ENCODE measurements at regions not wholly inside any gene's neighbourhood (a gene's known extent, or its start where the extent isn't known, plus 50 kb on each side); places are given as distances from the start of the nearest gene placed in this dataset.

GRCh38 chr1:70760154-70760553 is 287.5 kb downstream of the PTGER3 start:
- DNase-seq (ENCODE audit: low spot score), result no peak
- Histone ChIP-seq H3K14ac (ENCODE audit: low read length) (no peak overlapping the region), H3K9me3 (replicated peaks in 1 of 2; ENCODE audit: control insufficient read depth in 2 of 2, insufficient read depth in 1 of 2, low read depth in 1 of 2, low read length in 2 of 2) (no peaks in the 10 kb centered on the region), H3K4me2 (ENCODE audit: insufficient read depth, low read length, poor library complexity, severe bottlenecking) (no peak overlapping the region), H4K91ac (ENCODE audit: low read depth, low read length, poor library complexity) (no peak overlapping the region), H3K27me3 (ENCODE audit: control insufficient read depth in 3 of 3, insufficient read depth in 3 of 3, low read depth in 1 of 3, low read length in 3 of 3) (no peaks in the 10 kb centered on the region), H2BK5ac (ENCODE audit: low read length) (no peak overlapping the region), H2BK15ac (ENCODE audit: low read length) (no peak overlapping the region), H3K18ac (ENCODE audit: low read length) (no peak overlapping the region), H3K79me1 (ENCODE audit: low read depth, low read length) (no peaks in the 10 kb centered on the region), H3K27ac (replicated peaks; ENCODE audit: low read length) (no peak overlapping the region), H3K36me3 (replicated peaks in 1 of 2; ENCODE audit: control insufficient read depth in 2 of 2, insufficient read depth in 2 of 2, low read length in 2 of 2) (no peaks in the 10 kb centered on the region), H3K4me3 (ENCODE audit: low read length in 2 of 2) (no peak overlapping the region), H2AK5ac (ENCODE audit: low read depth, low read length) (no peak overlapping the region), H3K4ac (ENCODE audit: low read length) (no peak overlapping the region), H4K8ac (ENCODE audit: low read depth, low read length) (no peak overlapping the region), H3K9ac (ENCODE audit: low read depth, low read length, poor library complexity) (no peak overlapping the region), H2BK12ac (ENCODE audit: low read length) (no peak overlapping the region), H3K4me1 (ENCODE audit: control insufficient read depth in 2 of 2, insufficient read depth in 1 of 2, low read depth in 1 of 2, low read length in 2 of 2) (no peaks in the 10 kb centered on the region), H2BK120ac (ENCODE audit: low read depth, low read length) (no peak overlapping the region), H2AFZ (ENCODE audit: low read length) (no peak overlapping the region), H3K23ac (ENCODE audit: low read depth, low read length, poor library complexity) (no peak overlapping the region)
- no CpG with 5 or more reads among the region's 2 CpGs for WGBS, 2 donors (ENCODE audit: extremely low coverage in 2 of 2, insufficient read length in 2 of 2, insufficient replicate concordance in 1 of 2)

DNA sequence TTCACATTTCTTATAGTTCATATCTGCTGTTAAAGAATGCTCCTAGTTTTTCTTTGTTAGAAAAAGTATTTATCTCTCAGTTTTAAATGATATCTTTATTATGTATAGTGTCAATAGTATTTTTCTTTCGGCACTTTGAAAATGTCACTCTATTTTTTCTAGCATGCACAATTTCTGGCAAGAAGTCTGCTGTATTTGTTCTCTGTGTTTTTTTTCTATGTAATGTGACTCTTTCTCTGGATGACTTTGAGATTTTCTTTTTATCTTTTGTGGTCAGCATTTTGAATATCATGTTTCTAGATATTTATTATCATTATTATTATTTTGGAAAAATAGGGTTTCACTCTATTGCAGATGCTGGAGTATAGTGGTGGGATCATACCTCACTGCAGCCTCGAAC is 285.2 kb downstream of the PTGER3 start:
- no peak overlapping the region for H3K4ac ChIP-seq (ENCODE audit: low read length)
- no peak overlapping the region for H2BK15ac ChIP-seq (ENCODE audit: low read length)
- no peak for DNase-seq (ENCODE audit: low spot score)
- no peak overlapping the region for H2BK5ac ChIP-seq (ENCODE audit: low read length)
- no peak overlapping the region for H2BK120ac ChIP-seq (ENCODE audit: low read depth, low read length)
- H4K91ac ChIP-seq (ENCODE audit: low read depth, low read length, poor library complexity), result no peak overlapping the region
- H3K36me3 ChIP-seq (replicated peaks in 1 of 2; ENCODE audit: control insufficient read depth in 2 of 2, insufficient read depth in 2 of 2, low read length in 2 of 2), result no peaks in the 10 kb centered on the region
- no peaks in the 10 kb centered on the region for H3K4me1 ChIP-seq (ENCODE audit: control insufficient read depth in 2 of 2, insufficient read depth in 1 of 2, low read depth in 1 of 2, low read length in 2 of 2)
- no peaks in the 10 kb centered on the region for H3K27me3 ChIP-seq (ENCODE audit: control insufficient read depth in 3 of 3, insufficient read depth in 3 of 3, low read depth in 1 of 3, low read length in 3 of 3)
- H2AK5ac ChIP-seq (ENCODE audit: low read depth, low read length), result no peak overlapping the region
- no peak overlapping the region for H2AFZ ChIP-seq (ENCODE audit: low read length)
- no peak overlapping the region for H3K4me2 ChIP-seq (ENCODE audit: insufficient read depth, low read length, poor library complexity, severe bottlenecking)
- no peaks in the 10 kb centered on the region for H3K9me3 ChIP-seq (replicated peaks in 1 of 2; ENCODE audit: control insufficient read depth in 2 of 2, insufficient read depth in 1 of 2, low read depth in 1 of 2, low read length in 2 of 2)
- WGBS, 2 donors (ENCODE audit: extremely low coverage in 2 of 2, insufficient read length in 2 of 2, insufficient replicate concordance in 1 of 2), result no CpG with 5 or more reads among the region's 2 CpGs
- no peak overlapping the region for H2BK12ac ChIP-seq (ENCODE audit: low read length)
- no peak overlapping the region for H3K23ac ChIP-seq (ENCODE audit: low read depth, low read length, poor library complexity)
- H4K8ac ChIP-seq (ENCODE audit: low read depth, low read length), result no peak overlapping the region
- H3K14ac ChIP-seq (ENCODE audit: low read length), result no peak overlapping the region
- H3K27ac ChIP-seq (replicated peaks; ENCODE audit: low read length), result no peak overlapping the region
- no peaks in the 10 kb centered on the region for H3K79me1 ChIP-seq (ENCODE audit: low read depth, low read length)
- H3K4me3 ChIP-seq (ENCODE audit: low read length in 2 of 2), result no peak overlapping the region
- no peak overlapping the region for H3K9ac ChIP-seq (ENCODE audit: low read depth, low read length, poor library complexity)
- H3K18ac ChIP-seq (ENCODE audit: low read length), result no peak overlapping the region

GRCh38 chr1:70764747-70765146 is 282.9 kb downstream of the PTGER3 start:
- Histone ChIP-seq H3K9ac (ENCODE audit: low read depth, low read length, poor library complexity) (no peak overlapping the region), H3K4ac (ENCODE audit: low read length) (no peak overlapping the region), H3K79me1 (ENCODE audit: low read depth, low read length) (no peaks in the 10 kb centered on the region), H2BK15ac (ENCODE audit: low read length) (no peak overlapping the region), H2AFZ (ENCODE audit: low read length) (no peak overlapping the region), H3K23ac (ENCODE audit: low read depth, low read length, poor library complexity) (no peak overlapping the region), H4K91ac (ENCODE audit: low read depth, low read length, poor library complexity) (no peak overlapping the region), H3K18ac (ENCODE audit: low read length) (no peak overlapping the region), H4K8ac (ENCODE audit: low read depth, low read length) (no peak overlapping the region), H2BK5ac (ENCODE audit: low read length) (no peak overlapping the region), H3K4me2 (ENCODE audit: insufficient read depth, low read length, poor library complexity, severe bottlenecking) (no peak overlapping the region), H3K27me3 (ENCODE audit: control insufficient read depth in 3 of 3, insufficient read depth in 3 of 3, low read depth in 1 of 3, low read length in 3 of 3) (no peaks in the 10 kb centered on the region), H2AK5ac (ENCODE audit: low read depth, low read length) (no peak overlapping the region), H3K9me3 (replicated peaks in 1 of 2; ENCODE audit: control insufficient read depth in 2 of 2, insufficient read depth in 1 of 2, low read depth in 1 of 2, low read length in 2 of 2) (no peaks in the 10 kb centered on the region), H3K4me3 (ENCODE audit: low read length in 2 of 2) (no peak overlapping the region), H2BK120ac (ENCODE audit: low read depth, low read length) (no peak overlapping the region), H3K36me3 (replicated peaks in 1 of 2; ENCODE audit: control insufficient read depth in 2 of 2, insufficient read depth in 2 of 2, low read length in 2 of 2) (no peaks in the 10 kb centered on the region), H3K4me1 (ENCODE audit: control insufficient read depth in 2 of 2, insufficient read depth in 1 of 2, low read depth in 1 of 2, low read length in 2 of 2) (no peaks in the 10 kb centered on the region), H2BK12ac (ENCODE audit: low read length) (no peak overlapping the region), H3K27ac (replicated peaks; ENCODE audit: low read length) (no peak overlapping the region), H3K14ac (ENCODE audit: low read length) (no peak overlapping the region)
- DNase-seq (ENCODE audit: low spot score), result no peak
- WGBS, 2 donors (ENCODE audit: extremely low coverage in 2 of 2, insufficient read length in 2 of 2, insufficient replicate concordance in 1 of 2), result no CpG with 5 or more reads among the region's 2 CpGs

- Histone ChIP-seq H2BK120ac (ENCODE audit: low read depth, low read length) (no peak overlapping the region), H3K9ac (ENCODE audit: low read depth, low read length, poor library complexity) (no peak overlapping the region), H2BK12ac (ENCODE audit: low read length) (no peak overlapping the region), H3K14ac (ENCODE audit: low read length) (no peak overlapping the region), H4K91ac (ENCODE audit: low read depth, low read length, poor library complexity) (no peak overlapping the region), H3K4me1 (ENCODE audit: control insufficient read depth in 2 of 2, insufficient read depth in 1 of 2, low read depth in 1 of 2, low read length in 2 of 2) (no peaks in the 10 kb centered on the region), H3K18ac (ENCODE audit: low read length) (no peak overlapping the region), H2BK5ac (ENCODE audit: low read length) (no peak overlapping the region), H2AK5ac (ENCODE audit: low read depth, low read length) (no peak overlapping the region), H3K4ac (ENCODE audit: low read length) (no peak overlapping the region), H4K8ac (ENCODE audit: low read depth, low read length) (no peak overlapping the region), H3K27me3 (ENCODE audit: control insufficient read depth in 3 of 3, insufficient read depth in 3 of 3, low read depth in 1 of 3, low read length in 3 of 3) (no peaks in the 10 kb centered on the region), H2BK15ac (ENCODE audit: low read length) (no peak overlapping the region), H3K4me2 (ENCODE audit: insufficient read depth, low read length, poor library complexity, severe bottlenecking) (no peak overlapping the region), H3K36me3 (replicated peaks in 1 of 2; ENCODE audit: control insufficient read depth in 2 of 2, insufficient read depth in 2 of 2, low read length in 2 of 2) (no peaks in the 10 kb centered on the region), H3K4me3 (ENCODE audit: low read length in 2 of 2) (no peak overlapping the region), H3K27ac (replicated peaks; ENCODE audit: low read length) (no peak overlapping the region), H3K79me1 (ENCODE audit: low read depth, low read length) (no peaks in the 10 kb centered on the region), H3K9me3 (replicated peaks in 1 of 2; ENCODE audit: control insufficient read depth in 2 of 2, insufficient read depth in 1 of 2, low read depth in 1 of 2, low read length in 2 of 2) (no peaks in the 10 kb centered on the region), H3K23ac (ENCODE audit: low read depth, low read length, poor library complexity) (no peak overlapping the region), H2AFZ (ENCODE audit: low read length) (no peak overlapping the region)
- DNase-seq (ENCODE audit: low spot score), result no peak
Observed at GRCh38 chr1:70767377-70767776, 280.2 kb downstream of the PTGER3 start.
